ENCODE measurements at regions not wholly inside any gene's neighbourhood (a gene's known extent, or its start where the extent isn't known, plus 50 kb on each side); places are given as distances from the start of the nearest gene placed in this dataset.

DNA sequence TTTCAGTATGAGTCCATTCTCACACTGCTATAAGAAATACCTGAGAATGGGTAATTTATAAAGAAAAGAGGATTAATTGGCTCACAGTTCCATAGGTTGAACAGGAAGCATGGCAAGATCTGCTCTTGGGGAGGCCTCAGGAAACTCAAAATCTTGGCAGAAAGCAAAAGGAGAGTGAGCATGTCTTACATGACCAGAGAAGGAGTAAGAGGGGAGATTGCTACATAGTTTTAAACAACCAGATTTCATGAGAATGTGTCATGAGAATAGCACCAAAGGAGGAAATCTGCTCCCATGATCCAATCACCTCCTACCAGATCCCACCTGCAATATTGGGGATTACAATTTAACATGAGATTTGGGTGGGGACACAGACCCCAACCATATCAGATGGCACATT lies 672.4 kb downstream of the HTR1B start:
- Histone ChIP-seq H3K9ac (ENCODE audit: low read depth, low read length, poor library complexity, severe bottlenecking) (no peak overlapping the region), H3K4me1 (ENCODE audit: insufficient read depth, low read length, poor library complexity, severe bottlenecking) (no peaks in the 10 kb centered on the region), H3K9me3 (ENCODE audit: insufficient read depth, low read depth, low read length) (no peaks in the 10 kb centered on the region), H3K4me3 (ENCODE audit: low read length, poor library complexity, severe bottlenecking) (no peak overlapping the region), H2AFZ (ENCODE audit: low read length) (no peak overlapping the region), H3F3A (ENCODE audit: low read depth) (no peaks in the 10 kb centered on the region), H4K20me1 (ENCODE audit: insufficient read depth, low read length, poor library complexity, severe bottlenecking) (no peaks in the 10 kb centered on the region), H3K4me2 (ENCODE audit: low read depth, low read length, poor library complexity, severe bottlenecking) (no peak overlapping the region), H3K27me3 (ENCODE audit: insufficient read depth, low read length, poor library complexity, severe bottlenecking) (no peaks in the 10 kb centered on the region), H3K9me2 (replicated peaks; ENCODE audit: low read depth, low read length) (no peaks in the 10 kb centered on the region), H3K36me3 (ENCODE audit: insufficient read depth, low read length) (no peaks in the 10 kb centered on the region), H3K79me2 (ENCODE audit: insufficient read depth, low read length) (no peaks in the 10 kb centered on the region)
- TF ChIP-seq EZH2phosphoT487 (IDR thresholded peaks at IDR 0.05; ENCODE audit: borderline replicate concordance) = no peak
- TF ChIP-seq, protein P1, sequence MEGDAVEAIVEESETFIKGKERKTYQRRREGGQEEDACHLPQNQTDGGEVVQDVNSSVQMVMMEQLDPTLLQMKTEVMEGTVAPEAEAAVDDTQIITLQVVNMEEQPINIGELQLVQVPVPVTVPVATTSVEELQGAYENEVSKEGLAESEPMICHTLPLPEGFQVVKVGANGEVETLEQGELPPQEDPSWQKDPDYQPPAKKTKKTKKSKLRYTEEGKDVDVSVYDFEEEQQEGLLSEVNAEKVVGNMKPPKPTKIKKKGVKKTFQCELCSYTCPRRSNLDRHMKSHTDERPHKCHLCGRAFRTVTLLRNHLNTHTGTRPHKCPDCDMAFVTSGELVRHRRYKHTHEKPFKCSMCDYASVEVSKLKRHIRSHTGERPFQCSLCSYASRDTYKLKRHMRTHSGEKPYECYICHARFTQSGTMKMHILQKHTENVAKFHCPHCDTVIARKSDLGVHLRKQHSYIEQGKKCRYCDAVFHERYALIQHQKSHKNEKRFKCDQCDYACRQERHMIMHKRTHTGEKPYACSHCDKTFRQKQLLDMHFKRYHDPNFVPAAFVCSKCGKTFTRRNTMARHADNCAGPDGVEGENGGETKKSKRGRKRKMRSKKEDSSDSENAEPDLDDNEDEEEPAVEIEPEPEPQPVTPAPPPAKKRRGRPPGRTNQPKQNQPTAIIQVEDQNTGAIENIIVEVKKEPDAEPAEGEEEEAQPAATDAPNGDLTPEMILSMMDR (conservative IDR thresholded peaks at IDR 0.05; ENCODE audit: low read length) = no peak

GRCh38 chr6:76790045-76790796 lies 673.1 kb downstream of the HTR1B start:
- no peak overlapping the region for H3K9ac ChIP-seq (ENCODE audit: low read depth, low read length, poor library complexity, severe bottlenecking)
- H3K9me2 ChIP-seq (replicated peaks; ENCODE audit: low read depth, low read length) = no peaks in the 10 kb centered on the region
- H3K4me1 ChIP-seq (ENCODE audit: insufficient read depth, low read length, poor library complexity, severe bottlenecking) = no peaks in the 10 kb centered on the region
- H3K4me2 ChIP-seq (ENCODE audit: low read depth, low read length, poor library complexity, severe bottlenecking) = no peak overlapping the region
- H4K20me1 ChIP-seq (ENCODE audit: insufficient read depth, low read length, poor library complexity, severe bottlenecking) = no peaks in the 10 kb centered on the region
- H3F3A ChIP-seq (ENCODE audit: low read depth) = no peaks in the 10 kb centered on the region
- H3K36me3 ChIP-seq (ENCODE audit: insufficient read depth, low read length) = no peaks in the 10 kb centered on the region
- no peaks in the 10 kb centered on the region for H3K79me2 ChIP-seq (ENCODE audit: insufficient read depth, low read length)
- no peaks in the 10 kb centered on the region for H3K27me3 ChIP-seq (ENCODE audit: insufficient read depth, low read length, poor library complexity, severe bottlenecking)
- no peak overlapping the region for H3K4me3 ChIP-seq (ENCODE audit: low read length, poor library complexity, severe bottlenecking)
- H3K9me3 ChIP-seq (ENCODE audit: insufficient read depth, low read depth, low read length) = no peaks in the 10 kb centered on the region
- no peak overlapping the region for H2AFZ ChIP-seq (ENCODE audit: low read length)
- TF ChIP-seq, protein P1 (conservative IDR thresholded peaks at IDR 0.05; ENCODE audit: low read length) = no peak
- no peak for TF ChIP-seq EZH2phosphoT487 (IDR thresholded peaks at IDR 0.05; ENCODE audit: borderline replicate concordance)

GRCh38 chr6:76789580-76789979 lies 673.7 kb downstream of the HTR1B start:
- no peaks in the 10 kb centered on the region for H3K9me2 ChIP-seq (replicated peaks; ENCODE audit: low read depth, low read length)
- no peaks in the 10 kb centered on the region for H3K27me3 ChIP-seq (ENCODE audit: insufficient read depth, low read length, poor library complexity, severe bottlenecking)
- H3K4me3 ChIP-seq (ENCODE audit: low read length, poor library complexity, severe bottlenecking) = no peak overlapping the region
- H3K9ac ChIP-seq (ENCODE audit: low read depth, low read length, poor library complexity, severe bottlenecking) = no peak overlapping the region
- H3K79me2 ChIP-seq (ENCODE audit: insufficient read depth, low read length) = no peaks in the 10 kb centered on the region
- no peaks in the 10 kb centered on the region for H3K36me3 ChIP-seq (ENCODE audit: insufficient read depth, low read length)
- no peaks in the 10 kb centered on the region for H3K9me3 ChIP-seq (ENCODE audit: insufficient read depth, low read depth, low read length)
- TF ChIP-seq EZH2phosphoT487 (IDR thresholded peaks at IDR 0.05; ENCODE audit: borderline replicate concordance) = no peak
- TF ChIP-seq, protein P1 (conservative IDR thresholded peaks at IDR 0.05; ENCODE audit: low read length) = no peak
- no peak overlapping the region for H3K4me2 ChIP-seq (ENCODE audit: low read depth, low read length, poor library complexity, severe bottlenecking)
- no peaks in the 10 kb centered on the region for H3K4me1 ChIP-seq (ENCODE audit: insufficient read depth, low read length, poor library complexity, severe bottlenecking)
- no peaks in the 10 kb centered on the region for H3F3A ChIP-seq (ENCODE audit: low read depth)
- H4K20me1 ChIP-seq (ENCODE audit: insufficient read depth, low read length, poor library complexity, severe bottlenecking) = no peaks in the 10 kb centered on the region
- no peak overlapping the region for H2AFZ ChIP-seq (ENCODE audit: low read length)
